GM19397 (cell line): ENCODE measurements at regions not wholly inside any gene's neighbourhood (a gene's known extent, or its start where the extent isn't known, plus 50 kb on each side); places are given as distances from the start of the nearest gene placed in this dataset.
"Not testable (repeated sequence)": the region's sequence is repeated elsewhere in the genome, so short reads cannot be mapped to it uniquely, and the experiment has no call there.

Experiments
- ATAC-seq: cut with Tn5 transposase; IDR thresholded peaks from one replicate; pipeline ENCODE4 v1.9.1; 2021; ENCODE audit warnings: mild to moderate bottlenecking, moderate library complexity; ENCODE audit not compliant: unreplicated experiment

- ATAC-seq: no peak
These were observed 926.4 kb upstream of the SLC35B3 start for GRCh38 chr6:9361749-9362148.

GRCh38 chr6:9360881-9361280 lies 925.5 kb upstream of the SLC35B3 start:
- ATAC-seq: no peak

- no peak for ATAC-seq
These were observed 912.3 kb upstream of the SLC35B3 start for GRCh38 chr6:9347608-9348007.

- no peak for ATAC-seq
These were observed 911.6 kb upstream of the SLC35B3 start for GRCh38 chr6:9346923-9347322.

- ATAC-seq: no peak
These were observed 900.1 kb upstream of the SLC35B3 start for GRCh38 chr6:9335431-9335830.

- ATAC-seq: no peak
These were observed 899.6 kb upstream of the SLC35B3 start for GRCh38 chr6:9334979-9335378.

- no peak for ATAC-seq
These were observed 897.0 kb upstream of the SLC35B3 start for GRCh38 chr6:9332241-9332780.

GRCh38 chr6:9316831-9317230 lies 881.5 kb upstream of the SLC35B3 start:
- no peak for ATAC-seq

GRCh38 chr6:9315966-9316650 lies 880.8 kb upstream of the SLC35B3 start:
- ATAC-seq: no peak

GRCh38 chr6:9308284-9308683 lies 872.9 kb upstream of the SLC35B3 start:
- no peak for ATAC-seq

GRCh38 chr6:9307786-9308185 lies 872.4 kb upstream of the SLC35B3 start:
- no peak for ATAC-seq

- no peak for ATAC-seq
These were observed 871.8 kb upstream of the SLC35B3 start for GRCh38 chr6:9307187-9307586.

GRCh38 chr6:9295644-9296043 lies 860.3 kb upstream of the SLC35B3 start:
- no peak for ATAC-seq

GRCh38 chr6:9292975-9293374 lies 857.6 kb upstream of the SLC35B3 start:
- no peak for ATAC-seq

- not testable (repeated sequence) for ATAC-seq
These were observed 855.0 kb upstream of the SLC35B3 start for GRCh38 chr6:9290342-9290741.

- ATAC-seq: no peak
These were observed 837.3 kb upstream of the SLC35B3 start for GRCh38 chr6:9272671-9273070.

- ATAC-seq: no peak
These were observed 831.4 kb upstream of the SLC35B3 start for GRCh38 chr6:9266741-9267140.

GRCh38 chr6:9257215-9257614 lies 821.9 kb upstream of the SLC35B3 start:
- no peak for ATAC-seq

- ATAC-seq: no peak
These were observed 818.9 kb upstream of the SLC35B3 start for GRCh38 chr6:9254251-9254650.

GRCh38 chr6:9252799-9253198 lies 817.5 kb upstream of the SLC35B3 start:
- ATAC-seq: no peak

- no peak for ATAC-seq
These were observed 815.5 kb upstream of the SLC35B3 start for GRCh38 chr6:9250852-9251251.

- ATAC-seq: no peak
These were observed 812.8 kb upstream of the SLC35B3 start for GRCh38 chr6:9248133-9248532.

- ATAC-seq: no peak
These were observed 805.5 kb upstream of the SLC35B3 start for GRCh38 chr6:9240861-9241260.
